Spleen (tissue), 7 donors: ENCODE measurements at regions not wholly inside any gene's neighbourhood (a gene's known extent, or its start where the extent isn't known, plus 50 kb on each side); places are given as distances from the start of the nearest gene placed in this dataset.

Source experiments
- POLR2A ChIP-seq, 3 donors: fragments of 450-650 bp; IDR thresholded peaks; one replicate each; pipeline ENCODE4 v1.5.1; 2017; ENCODE audit warnings: antibody characterized with exemption in 3 of 3, mild to moderate bottlenecking in 1 of 3
- POLR2AphosphoS5 ChIP-seq, 3 donors: sonication (generic); formaldehyde crosslinking; IDR thresholded peaks; one replicate each; pipeline ENCODE4 v1.5.1; 2017; ENCODE audit warnings: antibody characterized with exemption in 3 of 3
- TF ChIP-seq, protein P1 (sequence below), 11 experiments: fragments of 200-600 bp in 7 of 11; fragments of 450-650 bp in 4 of 11; sonication (generic) in 4 of 11; IDR thresholded peaks in 8 of 11; conservative IDR thresholded peaks in 3 of 11; 1 replicate in 7 of 11; 2 replicates in 4 of 11; pipeline versions ENCODE4 v1.4.0 to v1.8.0; 2016 to 2021; ENCODE audit warnings: antibody characterized with exemption in 11 of 11, inconsistent platforms in 4 of 11, mild to moderate bottlenecking in 1 of 11
- donor health status: DM: no; HTN: no; CAD: no; lungs with moderate emphysema.
- donor health status: DM: no; HTN: no; CAD: no.
- donor health status: DM: no; HTN: no; CAD: no.

GRCh38 chr9:34862043-34862442 is 96.0 kb upstream of the PHF24 start:
- TF ChIP-seq, protein P1, sequence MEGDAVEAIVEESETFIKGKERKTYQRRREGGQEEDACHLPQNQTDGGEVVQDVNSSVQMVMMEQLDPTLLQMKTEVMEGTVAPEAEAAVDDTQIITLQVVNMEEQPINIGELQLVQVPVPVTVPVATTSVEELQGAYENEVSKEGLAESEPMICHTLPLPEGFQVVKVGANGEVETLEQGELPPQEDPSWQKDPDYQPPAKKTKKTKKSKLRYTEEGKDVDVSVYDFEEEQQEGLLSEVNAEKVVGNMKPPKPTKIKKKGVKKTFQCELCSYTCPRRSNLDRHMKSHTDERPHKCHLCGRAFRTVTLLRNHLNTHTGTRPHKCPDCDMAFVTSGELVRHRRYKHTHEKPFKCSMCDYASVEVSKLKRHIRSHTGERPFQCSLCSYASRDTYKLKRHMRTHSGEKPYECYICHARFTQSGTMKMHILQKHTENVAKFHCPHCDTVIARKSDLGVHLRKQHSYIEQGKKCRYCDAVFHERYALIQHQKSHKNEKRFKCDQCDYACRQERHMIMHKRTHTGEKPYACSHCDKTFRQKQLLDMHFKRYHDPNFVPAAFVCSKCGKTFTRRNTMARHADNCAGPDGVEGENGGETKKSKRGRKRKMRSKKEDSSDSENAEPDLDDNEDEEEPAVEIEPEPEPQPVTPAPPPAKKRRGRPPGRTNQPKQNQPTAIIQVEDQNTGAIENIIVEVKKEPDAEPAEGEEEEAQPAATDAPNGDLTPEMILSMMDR (IDR thresholded peaks at IDR 0.05 in 8 of 11, conservative IDR thresholded peaks at IDR 0.05 in 3 of 11), result no peak
- TF ChIP-seq POLR2A (IDR thresholded peaks at IDR 0.05) (no peak), POLR2AphosphoS5 (IDR thresholded peaks at IDR 0.05) (no peak)
